BJ (cell line): ENCODE measurements at regions not wholly inside any gene's neighbourhood (a gene's known extent, or its start where the extent isn't known, plus 50 kb on each side); places are given as distances from the start of the nearest gene placed in this dataset.

Source experiments
- CTCF ChIA-PET: fragments of 350-600 bp; formaldehyde crosslinking; extraction: SDS; loops from one replicate; lab custom pipeline; 2021; ENCODE audit warnings: antibody characterized with exemption, inconsistent platforms; lab: Yijun Ruan, JAX
- POLR2A ChIA-PET: fragments of 300-600 bp; sonication (Branson Sonifier 250); formaldehyde crosslinking; extraction: SDS; loops from one replicate; lab custom pipeline; 2021; ENCODE audit warnings: antibody characterized with exemption; lab: Charles Lee
- DNase-seq: peaks from one replicate; pipeline ENCODE4 v3.0.0-alpha.2; 2011; ENCODE audit warnings: low read depth
- H3K27me3 ChIP-seq: 2 replicates; pipeline ENCODE4 v1.6.0; 2011; ENCODE audit warnings: low read length; ENCODE audit not compliant: control insufficient read depth, insufficient read depth
- H3K36me3 ChIP-seq: 2 replicates; pipeline ENCODE4 v1.5.1; 2011; ENCODE audit warnings: low read length; ENCODE audit not compliant: control insufficient read depth, insufficient read depth
- H3K4me3 ChIP-seq: 2 replicates; pipeline ENCODE4 v1.5.1; 2011; ENCODE audit warnings: low read depth, mild to moderate bottlenecking, control low read depth, low read length
- TF ChIP-seq, protein P1 (sequence below): IDR thresholded peaks from 2 replicates; pipeline ENCODE4 v1.5.1; 2011; ENCODE audit warnings: low read depth, mild to moderate bottlenecking, control low read depth, inconsistent platforms, low read length, moderate library complexity; ENCODE audit not compliant: insufficient read depth

DNA sequence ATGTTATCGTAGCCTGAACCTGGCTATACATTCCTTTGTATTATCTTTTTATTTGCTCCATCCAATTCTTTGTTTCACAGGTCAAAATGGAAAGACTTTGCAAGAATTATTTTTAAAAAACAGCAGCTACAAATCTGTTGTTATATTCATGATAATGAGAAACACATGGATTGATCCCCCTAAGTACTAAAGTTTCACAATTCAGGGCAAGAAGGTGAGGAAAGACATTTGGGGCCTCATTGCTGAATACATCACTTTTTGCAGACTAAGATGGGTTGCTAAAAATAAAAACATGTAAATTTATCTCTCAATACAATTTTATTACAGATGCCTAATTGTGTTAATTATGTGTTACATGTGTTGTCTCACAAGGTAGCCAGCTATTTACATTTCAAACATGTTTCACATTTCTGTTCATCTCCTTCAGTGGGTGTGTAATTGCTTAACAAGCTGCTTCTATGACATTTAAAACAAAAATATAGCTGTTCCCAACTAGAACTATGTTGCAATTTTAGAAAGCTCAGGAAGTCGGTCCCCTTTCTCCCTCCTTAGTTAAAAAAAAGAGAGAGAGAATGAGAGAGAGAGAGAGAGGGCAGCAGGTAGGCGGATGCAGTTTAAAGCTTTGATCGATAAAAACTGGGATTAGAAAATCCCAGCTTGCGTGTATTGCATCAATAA, 606.3 kb upstream of the FZD8 start:
- H3K4me3 ChIP-seq: no peak overlapping the region
- ChIA-PET POLR2A (interaction anchor here (0.6 kb wide), 1 partner anchor 174 kb away, joined by 3 read pairs; no protein-coding TSS in a partner anchor), CTCF (interaction anchor here (0.7 kb wide), 1 partner anchor 246 kb away, joined by 3 read pairs; no protein-coding TSS in a partner anchor)
- no peaks in the 10 kb centered on the region for H3K36me3 ChIP-seq
- DNase-seq: no peak
- TF ChIP-seq, protein P1, sequence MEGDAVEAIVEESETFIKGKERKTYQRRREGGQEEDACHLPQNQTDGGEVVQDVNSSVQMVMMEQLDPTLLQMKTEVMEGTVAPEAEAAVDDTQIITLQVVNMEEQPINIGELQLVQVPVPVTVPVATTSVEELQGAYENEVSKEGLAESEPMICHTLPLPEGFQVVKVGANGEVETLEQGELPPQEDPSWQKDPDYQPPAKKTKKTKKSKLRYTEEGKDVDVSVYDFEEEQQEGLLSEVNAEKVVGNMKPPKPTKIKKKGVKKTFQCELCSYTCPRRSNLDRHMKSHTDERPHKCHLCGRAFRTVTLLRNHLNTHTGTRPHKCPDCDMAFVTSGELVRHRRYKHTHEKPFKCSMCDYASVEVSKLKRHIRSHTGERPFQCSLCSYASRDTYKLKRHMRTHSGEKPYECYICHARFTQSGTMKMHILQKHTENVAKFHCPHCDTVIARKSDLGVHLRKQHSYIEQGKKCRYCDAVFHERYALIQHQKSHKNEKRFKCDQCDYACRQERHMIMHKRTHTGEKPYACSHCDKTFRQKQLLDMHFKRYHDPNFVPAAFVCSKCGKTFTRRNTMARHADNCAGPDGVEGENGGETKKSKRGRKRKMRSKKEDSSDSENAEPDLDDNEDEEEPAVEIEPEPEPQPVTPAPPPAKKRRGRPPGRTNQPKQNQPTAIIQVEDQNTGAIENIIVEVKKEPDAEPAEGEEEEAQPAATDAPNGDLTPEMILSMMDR: no peak
- H3K27me3 ChIP-seq: no peaks in the 10 kb centered on the region

DNA sequence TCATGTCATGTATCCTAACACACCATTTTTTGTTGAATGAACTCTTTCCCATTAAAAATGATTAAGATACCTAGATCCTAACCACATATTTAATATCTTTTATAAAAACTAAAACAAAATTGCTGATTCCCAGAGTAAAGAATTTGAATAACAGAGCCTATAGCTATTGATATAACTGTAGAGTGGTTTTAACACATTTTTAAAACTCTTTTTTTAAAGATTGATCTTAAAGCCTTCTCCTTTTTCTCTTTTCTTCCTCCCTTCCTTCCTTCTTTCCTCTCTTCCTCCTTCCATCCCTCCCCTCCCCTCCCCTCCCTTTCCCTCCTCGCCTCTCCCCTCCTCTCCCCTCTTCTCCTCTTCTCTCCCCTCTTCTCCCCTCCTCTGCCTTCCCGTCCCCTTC, 605.4 kb upstream of the FZD8 start:
- ChIA-PET CTCF (no interaction called here), POLR2A (no interaction called here)
- H3K4me3 ChIP-seq: no peak overlapping the region
- H3K36me3 ChIP-seq: no peaks in the 10 kb centered on the region
- TF ChIP-seq, protein P1: no peak
- H3K27me3 ChIP-seq: no peaks in the 10 kb centered on the region
- DNase-seq: no peak

DNA sequence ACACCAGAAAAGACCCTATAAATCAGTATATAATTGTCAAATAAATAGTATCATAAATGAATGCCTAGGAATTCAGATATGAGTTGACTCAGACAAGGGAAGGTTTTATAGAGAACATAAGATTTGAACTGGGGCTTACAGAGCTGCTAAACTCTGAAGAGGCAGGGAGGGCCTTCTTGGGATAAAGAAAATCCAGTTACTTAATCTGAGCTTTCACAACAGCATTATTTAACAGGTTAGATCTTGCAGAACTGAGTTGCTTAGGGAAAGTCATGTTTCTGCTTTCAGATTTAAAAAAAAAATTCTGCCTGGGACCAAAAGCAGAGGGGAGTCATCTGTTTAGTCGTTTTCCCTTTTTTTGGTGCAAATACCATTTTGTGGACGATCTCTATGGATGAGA, 594.8 kb upstream of the FZD8 start:
- DNase-seq: no peak
- CTCF ChIA-PET: no interaction called here
- Histone ChIP-seq H3K36me3 (no peaks in the 10 kb centered on the region), H3K27me3 (no peaks in the 10 kb centered on the region), H3K4me3 (no peak overlapping the region)
- TF ChIP-seq, protein P1: no peak
- POLR2A ChIA-PET: no interaction called here

DNA sequence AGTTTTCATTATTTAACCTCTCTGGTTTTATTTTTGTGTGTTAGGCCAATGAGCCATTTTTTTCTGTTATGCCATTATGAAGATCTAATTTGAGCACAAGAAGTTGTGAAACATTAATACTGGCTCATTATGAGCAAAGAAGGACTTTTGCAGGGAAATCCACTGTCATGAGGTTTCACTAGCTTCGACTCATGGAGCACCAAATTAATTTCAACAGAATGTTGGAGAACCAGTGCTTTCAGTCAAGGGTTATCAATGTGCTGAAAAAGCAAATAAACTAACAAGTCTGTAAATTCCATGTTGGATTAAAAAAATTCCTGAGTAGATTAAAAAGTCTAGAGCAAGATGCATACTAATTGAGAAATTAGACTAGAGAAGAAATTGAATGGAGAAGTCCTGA, 594.2 kb upstream of the FZD8 start:
- H3K4me3 ChIP-seq: no peak overlapping the region
- TF ChIP-seq, protein P1: no peak
- CTCF ChIA-PET: no interaction called here
- no peak for DNase-seq
- H3K36me3 ChIP-seq: no peaks in the 10 kb centered on the region
- POLR2A ChIA-PET: no interaction called here
- no peaks in the 10 kb centered on the region for H3K27me3 ChIP-seq

DNA sequence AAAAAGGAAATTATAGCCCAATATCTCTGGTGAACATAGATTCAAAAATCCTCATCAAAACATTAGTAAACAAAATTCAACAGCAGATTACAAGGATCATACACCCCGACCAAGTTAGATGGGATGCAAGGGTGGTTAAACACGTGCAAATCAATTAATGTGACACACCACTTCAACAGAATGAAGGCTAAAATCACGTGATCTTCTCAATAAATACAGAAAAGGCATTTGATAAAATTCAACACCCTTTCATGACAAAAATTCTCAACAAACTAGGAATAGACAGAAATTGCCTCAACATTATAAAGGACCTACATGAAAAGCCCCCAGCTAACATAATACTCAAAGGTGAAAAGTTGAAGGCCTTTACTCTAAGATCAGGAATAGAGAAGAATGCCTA, 590.8 kb upstream of the FZD8 start:
- ChIA-PET POLR2A (no interaction called here), CTCF (no interaction called here)
- Histone ChIP-seq H3K27me3 (no peaks in the 10 kb centered on the region), H3K36me3 (no peaks in the 10 kb centered on the region), H3K4me3 (no peak overlapping the region)
- no peak for DNase-seq
- TF ChIP-seq, protein P1: no peak
